A549 (cell line): ENCODE measurements at regions not wholly inside any gene's neighbourhood (a gene's known extent, or its start where the extent isn't known, plus 50 kb on each side); places are given as distances from the start of the nearest gene placed in this dataset.

Experiments used
- ATAC-seq, 2 experiments: fragments of 200-7000 bp in 1 of 2; fragments of >200 bp in 1 of 2; cut with Nextera tagmentation in 1 of 2; cut with Tn5 transposase in 1 of 2; 3 replicates each; pipeline versions ENCODE4 v1.8.0 to v1.9.1; 2018 to 2020; ENCODE audit warnings: mild to moderate bottlenecking in 1 of 2, moderate library complexity in 1 of 2
- CTCF ChIA-PET: fragments of 300-600 bp; sonication (Branson Sonifier 250); formaldehyde crosslinking; extraction: SDS; loops from one replicate; lab custom pipeline; 2021; ENCODE audit warnings: antibody characterized with exemption, inconsistent platforms; lab: Yijun Ruan, JAX
- POLR2A ChIA-PET: fragments of 350-600 bp; formaldehyde crosslinking; extraction: SDS; loops from one replicate; lab custom pipeline; 2021; ENCODE audit warnings: antibody characterized with exemption, inconsistent platforms; lab: Yijun Ruan, JAX
- DNase-seq, 2 experiments: peaks; one replicate each; pipeline versions ENCODE4 v3.0.0 to v3.0.0-alpha.2; 2011 to 2016; ENCODE audit warnings: low read depth in 1 of 2, low spot score in 1 of 2
- FAIRE-seq: peaks from 2 replicates; lab custom pipeline; 2011; peaks lifted over from hg19 to GRCh38; lab: Jason Lieb, UNC
- H3K27ac ChIP-seq, 2 experiments: fragments of >200 bp; sonication (Bioruptor Twin); formaldehyde crosslinking; 3 replicates each; pipeline ENCODE4 v1.5.1; 2016 to 2017
- H3K4me1 ChIP-seq: fragments of >200 bp; sonication (Bioruptor Twin); formaldehyde crosslinking; 3 replicates; pipeline ENCODE4 v1.6.1; 2016
- H3K4me2 ChIP-seq: fragments of >200 bp; sonication (Bioruptor Twin); formaldehyde crosslinking; 3 replicates; pipeline ENCODE4 v1.6.1; 2016
- H3K4me3 ChIP-seq: fragments of >200 bp; sonication (Bioruptor Twin); formaldehyde crosslinking; 3 replicates; pipeline ENCODE4 v1.5.1; 2016
- H3K9me3 ChIP-seq: fragments of >200 bp; sonication (Bioruptor Twin); formaldehyde crosslinking; 3 replicates; pipeline ENCODE4 v1.6.1; 2016
- CBX2 ChIP-seq: fragments of 200-600 bp; sonication (generic); IDR thresholded peaks from 2 replicates; pipeline ENCODE4 v1.6.1; 2016; ENCODE audit warnings: low read depth, mild to moderate bottlenecking, borderline replicate concordance
- CEBPB ChIP-seq, 2 experiments: fragments of >200 bp in 1 of 2; sonication (Bioruptor Twin) in 1 of 2; formaldehyde crosslinking in 1 of 2; IDR thresholded peaks; 2 replicates each; pipeline ENCODE4 v1.6.1; 2012 to 2016
- CHD2 ChIP-seq: fragments of 150-350 bp; IDR thresholded peaks from 2 replicates; pipeline ENCODE4 v1.6.1; 2014; ENCODE audit warnings: low read length; ENCODE audit not compliant: partially characterized antibody
- CHD4 ChIP-seq: fragments of 200-600 bp; sonication (generic); IDR thresholded peaks from 2 replicates; pipeline ENCODE4 v1.6.1; 2016; ENCODE audit warnings: antibody characterized with exemption, mild to moderate bottlenecking, borderline replicate concordance
- EHF ChIP-seq: fragments of 250-450 bp; sonication (Bioruptor Pico); IDR thresholded peaks from 2 replicates; pipeline ENCODE4 v1.5.0; 2020; ENCODE audit warnings: mild to moderate bottlenecking
- EHMT2 ChIP-seq: fragments of 200-600 bp; sonication (generic); IDR thresholded peaks from 2 replicates; pipeline ENCODE4 v1.6.1; 2016; ENCODE audit warnings: antibody characterized with exemption, low read depth, mild to moderate bottlenecking, moderate library complexity
- EP300 ChIP-seq, 2 experiments: fragments of >200 bp; sonication (Bioruptor Twin); formaldehyde crosslinking; IDR thresholded peaks; 2 replicates in 1 of 2; 3 replicates in 1 of 2; pipeline ENCODE4 v1.6.1; 2016 to 2017
- FOSL2 ChIP-seq, 2 experiments: fragments of 450-650 bp in 1 of 2; fragments of >200 bp in 1 of 2; sonication (Bioruptor Twin) in 1 of 2; formaldehyde crosslinking; IDR thresholded peaks; 2 replicates each; pipeline versions ENCODE4 v1.5.0 to v1.6.1; 2016 to 2020; ENCODE audit warnings: mild to moderate bottlenecking in 1 of 2, moderate library complexity in 1 of 2
- GATA3 ChIP-seq: IDR thresholded peaks from 2 replicates; pipeline ENCODE4 v1.6.1; 2012; ENCODE audit warnings: borderline replicate concordance
- HDAC2 ChIP-seq: fragments of 200-600 bp; sonication (generic); IDR thresholded peaks from 2 replicates; pipeline ENCODE4 v1.6.1; 2016
- HEYL ChIP-seq: fragments of 250-450 bp; sonication (Bioruptor Pico); IDR thresholded peaks from 2 replicates; pipeline ENCODE4 v1.8.0; 2021; ENCODE audit warnings: mild to moderate bottlenecking, moderate library complexity
- HOXB13 ChIP-seq: fragments of 250-450 bp; sonication (Bioruptor Pico); IDR thresholded peaks from 2 replicates; pipeline ENCODE4 v1.5.0; 2020; ENCODE audit warnings: low read depth, mild to moderate bottlenecking, moderate library complexity
- HOXB5 ChIP-seq: fragments of 250-450 bp; sonication (Bioruptor Pico); IDR thresholded peaks from 2 replicates; pipeline ENCODE4 v1.5.0; 2020; ENCODE audit warnings: mild to moderate bottlenecking, moderate library complexity
- MAZ ChIP-seq: fragments of 150-350 bp; IDR thresholded peaks from 2 replicates; pipeline ENCODE4 v1.6.1; 2014; ENCODE audit warnings: antibody characterized with exemption, low read depth, low read length, borderline replicate concordance
- NPAS2 ChIP-seq: fragments of 250-450 bp; sonication (Bioruptor Pico); IDR thresholded peaks from 2 replicates; pipeline ENCODE4 v1.8.0; 2022; ENCODE audit warnings: mild to moderate bottlenecking, moderate library complexity, borderline replicate concordance
- NR3C1 ChIP-seq: fragments of >200 bp; sonication (Bioruptor Twin); formaldehyde crosslinking; IDR thresholded peaks from 3 replicates; pipeline ENCODE4 v1.6.1; 2017
- PHF8 ChIP-seq: fragments of 200-600 bp; sonication (generic); IDR thresholded peaks from 2 replicates; pipeline ENCODE4 v1.6.1; 2016; ENCODE audit warnings: low read depth, mild to moderate bottlenecking, antibody characterized with exemption, moderate library complexity, borderline replicate concordance
- POLR2AphosphoS2 ChIP-seq: conservative IDR thresholded peaks from 2 replicates; pipeline ENCODE4 v1.6.1; 2012; ENCODE audit warnings: low read length, improper control_type of control experiment, inconsistent platforms
- RARB ChIP-seq: fragments of 250-450 bp; sonication (Bioruptor Pico); IDR thresholded peaks from 2 replicates; pipeline ENCODE4 v1.8.0; 2021; ENCODE audit warnings: mild to moderate bottlenecking, moderate library complexity
- TP53 ChIP-seq: fragments of 250-450 bp; sonication (Bioruptor Pico); IDR thresholded peaks from 2 replicates; pipeline ENCODE4 v1.5.0; 2021; ENCODE audit warnings: mild to moderate bottlenecking, moderate library complexity
- ZC3H11A ChIP-seq: fragments of 450-650 bp; IDR thresholded peaks from 2 replicates; pipeline ENCODE4 v1.6.1; 2014; ENCODE audit warnings: antibody characterized with exemption, mild to moderate bottlenecking
- ZFP36 ChIP-seq: fragments of 450-650 bp; IDR thresholded peaks from 2 replicates; pipeline ENCODE4 v1.6.1; 2014; ENCODE audit warnings: borderline replicate concordance; ENCODE audit not compliant: partially characterized antibody
- ZSCAN20 ChIP-seq: fragments of 250-450 bp; sonication (Bioruptor Pico); IDR thresholded peaks from 2 replicates; pipeline ENCODE4 v1.8.0; 2022; ENCODE audit warnings: mild to moderate bottlenecking, moderate library complexity
- WGBS: methylation state at CpG from one replicate; pipeline ENCODE4 v1.1.6; 2017; ENCODE audit errors: missing lambda C conversion rate; 5-methylcytosine and 5-hydroxymethylcytosine counted together
- TF ChIP-seq, protein P1 (sequence below): fragments of 200-600 bp; sonication (generic); IDR thresholded peaks from 2 replicates; pipeline ENCODE4 v1.6.1; 2016; ENCODE audit warnings: antibody characterized with exemption, mild to moderate bottlenecking, moderate library complexity
- TF ChIP-seq, protein P2 (sequence below): fragments of >200 bp; sonication (Bioruptor Twin); formaldehyde crosslinking; IDR thresholded peaks from 3 replicates; pipeline ENCODE4 v1.6.1; 2016

DNA sequence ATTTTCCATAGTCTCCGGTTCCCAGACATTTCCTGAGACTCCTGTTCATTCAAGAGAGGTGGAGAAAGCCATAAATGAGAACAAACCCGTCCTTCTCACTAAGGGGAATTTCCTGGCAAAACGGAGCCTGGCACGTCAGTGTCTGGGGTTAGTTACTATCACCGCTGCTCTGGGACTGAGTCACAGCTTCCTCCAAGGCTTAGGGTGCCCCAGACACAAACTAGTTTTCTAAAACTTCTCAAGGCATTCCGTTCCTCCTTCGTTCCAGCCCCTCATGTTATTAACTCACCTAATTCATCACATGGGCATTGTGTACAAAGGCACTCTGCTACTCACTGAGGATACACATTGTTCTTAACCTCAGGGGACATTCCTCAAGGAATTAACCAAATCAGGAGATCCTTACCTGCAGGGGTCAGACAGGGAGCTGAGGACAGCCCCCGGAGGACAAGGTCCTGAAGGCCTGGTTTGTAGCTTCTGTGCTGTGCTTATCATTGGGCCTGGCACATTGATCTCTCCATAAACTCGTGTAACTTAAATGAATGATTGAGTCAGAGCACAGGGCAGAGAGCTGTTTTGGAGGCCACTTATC lies 103.0 kb upstream of the KLF6 start (continued):
- TF ChIP-seq MAZ (no peak), EHMT2 (no peak), HOXB13 (CRISPR knock-in tag) (no peak), PHF8 (no peak), ZC3H11A (no peak), NR3C1 (no peak; the same call in 2 of the 3 replicates), EP300 (IDR thresholded peaks at IDR 0.05) (peak in 1 of 2 experiments; percentile 31; a peak in 2 of 5 replicates), CEBPB (IDR thresholded peaks at IDR 0.05) (no peak), ZSCAN20 (CRISPR knock-in tag) (no peak), GATA3 (no peak), HDAC2 (no peak), FOSL2 (IDR thresholded peaks at IDR 0.05) (no peak), FOSL2 (CRISPR knock-in tag; IDR thresholded peaks at IDR 0.05) (peak; percentile 74), POLR2AphosphoS2 (no peak), RARB (CRISPR knock-in tag) (0 out of 2 replicates have a peak, but pooled peaks have one; percentile 34), EHF (CRISPR knock-in tag) (peak; percentile 68; the same call in 1 of the 2 replicates), ZFP36 (no peak), TP53 (CRISPR knock-in tag) (no peak), CBX2 (no peak), NPAS2 (CRISPR knock-in tag) (no peak), CHD2 (no peak), HEYL (no peak)
- TF ChIP-seq, protein P1, sequence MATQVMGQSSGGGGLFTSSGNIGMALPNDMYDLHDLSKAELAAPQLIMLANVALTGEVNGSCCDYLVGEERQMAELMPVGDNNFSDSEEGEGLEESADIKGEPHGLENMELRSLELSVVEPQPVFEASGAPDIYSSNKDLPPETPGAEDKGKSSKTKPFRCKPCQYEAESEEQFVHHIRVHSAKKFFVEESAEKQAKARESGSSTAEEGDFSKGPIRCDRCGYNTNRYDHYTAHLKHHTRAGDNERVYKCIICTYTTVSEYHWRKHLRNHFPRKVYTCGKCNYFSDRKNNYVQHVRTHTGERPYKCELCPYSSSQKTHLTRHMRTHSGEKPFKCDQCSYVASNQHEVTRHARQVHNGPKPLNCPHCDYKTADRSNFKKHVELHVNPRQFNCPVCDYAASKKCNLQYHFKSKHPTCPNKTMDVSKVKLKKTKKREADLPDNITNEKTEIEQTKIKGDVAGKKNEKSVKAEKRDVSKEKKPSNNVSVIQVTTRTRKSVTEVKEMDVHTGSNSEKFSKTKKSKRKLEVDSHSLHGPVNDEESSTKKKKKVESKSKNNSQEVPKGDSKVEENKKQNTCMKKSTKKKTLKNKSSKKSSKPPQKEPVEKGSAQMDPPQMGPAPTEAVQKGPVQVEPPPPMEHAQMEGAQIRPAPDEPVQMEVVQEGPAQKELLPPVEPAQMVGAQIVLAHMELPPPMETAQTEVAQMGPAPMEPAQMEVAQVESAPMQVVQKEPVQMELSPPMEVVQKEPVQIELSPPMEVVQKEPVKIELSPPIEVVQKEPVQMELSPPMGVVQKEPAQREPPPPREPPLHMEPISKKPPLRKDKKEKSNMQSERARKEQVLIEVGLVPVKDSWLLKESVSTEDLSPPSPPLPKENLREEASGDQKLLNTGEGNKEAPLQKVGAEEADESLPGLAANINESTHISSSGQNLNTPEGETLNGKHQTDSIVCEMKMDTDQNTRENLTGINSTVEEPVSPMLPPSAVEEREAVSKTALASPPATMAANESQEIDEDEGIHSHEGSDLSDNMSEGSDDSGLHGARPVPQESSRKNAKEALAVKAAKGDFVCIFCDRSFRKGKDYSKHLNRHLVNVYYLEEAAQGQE = no peak
- TF ChIP-seq, protein P2, sequence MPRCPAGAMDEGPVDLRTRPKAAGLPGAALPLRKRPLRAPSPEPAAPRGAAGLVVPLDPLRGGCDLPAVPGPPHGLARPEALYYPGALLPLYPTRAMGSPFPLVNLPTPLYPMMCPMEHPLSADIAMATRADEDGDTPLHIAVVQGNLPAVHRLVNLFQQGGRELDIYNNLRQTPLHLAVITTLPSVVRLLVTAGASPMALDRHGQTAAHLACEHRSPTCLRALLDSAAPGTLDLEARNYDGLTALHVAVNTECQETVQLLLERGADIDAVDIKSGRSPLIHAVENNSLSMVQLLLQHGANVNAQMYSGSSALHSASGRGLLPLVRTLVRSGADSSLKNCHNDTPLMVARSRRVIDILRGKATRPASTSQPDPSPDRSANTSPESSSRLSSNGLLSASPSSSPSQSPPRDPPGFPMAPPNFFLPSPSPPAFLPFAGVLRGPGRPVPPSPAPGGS = no peak

DNA sequence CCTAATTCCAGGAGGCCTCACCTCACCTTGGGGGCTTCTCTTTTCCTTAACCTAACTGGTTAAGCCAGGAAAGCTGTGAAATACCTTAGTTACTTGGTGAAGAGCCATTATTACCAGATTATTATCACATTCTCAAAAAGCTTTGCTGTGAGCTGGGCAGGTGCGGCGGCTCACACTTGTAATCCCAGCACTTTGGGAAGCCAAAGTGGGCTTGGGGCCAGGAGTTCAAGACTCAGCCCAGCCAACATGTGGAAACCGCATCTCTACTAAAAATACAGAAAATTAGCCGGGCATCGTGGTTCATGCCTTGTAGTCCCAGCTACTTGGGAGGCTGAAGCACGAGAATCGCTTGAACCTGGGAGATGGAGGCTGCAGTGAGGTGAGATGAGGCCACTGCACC lies 102.4 kb upstream of the KLF6 start:
- Histone ChIP-seq H3K27ac (peak overlapping the region; percentile 95 to 96), H3K4me2 (peak overlapping the region; percentile 78), H3K9me3 (no peaks in the 10 kb centered on the region; the same call in 2 of the 3 replicates), H3K4me1 (peaks cover 55% of the 10 kb centered on the region), H3K4me3 (peak overlapping the region; percentile 22; the same call in 1 of the 3 replicates)
- ATAC-seq (peak in 1 of 2 experiments; percentile 9; a peak in 2 of 6 replicates), DNase-seq (no peak), FAIRE-seq (no peak)
- CTCF ChIA-PET = interaction anchor here (0.8 to 1.4 kb wide), 3 partner anchors 11 to 880 kb away, joined by 3 read pairs; no protein-coding TSS in a partner anchor
- POLR2A ChIA-PET = interaction anchor here (0.6 to 5.6 kb wide), 4 partner anchors 10 to 818 kb away, joined by 4 to 49 read pairs (median 12); partner anchors contain the start of gene KLF6
- WGBS = 65% methylated on average over 7 of the region's 7 CpGs
- no peak; the same call in 1 of the 2 replicates for TF ChIP-seq CHD4
- 0 out of 2 replicates have a peak, but pooled peaks have one; percentile 51 for TF ChIP-seq HOXB5 (CRISPR knock-in tag)
